ENCODE measurements at regions not wholly inside any gene's neighbourhood (a gene's known extent, or its start where the extent isn't known, plus 50 kb on each side); places are given as distances from the start of the nearest gene placed in this dataset.

DNA sequence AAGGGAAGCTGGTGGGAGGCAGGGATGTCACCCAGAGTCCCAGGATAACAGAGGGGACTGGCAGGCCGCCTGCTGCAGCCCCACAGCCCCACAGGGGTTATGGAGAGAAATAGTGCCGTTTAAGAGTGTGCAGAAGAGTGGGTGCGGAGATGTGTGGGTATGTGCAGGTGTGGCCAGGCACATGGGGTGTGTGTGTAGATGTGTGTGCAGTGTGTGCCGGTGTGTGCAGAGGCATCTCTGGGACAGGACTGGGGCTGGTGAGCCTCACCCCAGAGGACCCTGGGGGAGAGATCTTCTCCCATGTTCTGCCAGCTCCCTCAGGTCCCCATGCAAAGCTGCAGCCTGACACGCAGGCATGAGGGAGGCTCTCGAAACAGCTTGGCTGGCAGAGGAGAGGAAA, 157.4 kb downstream of the RBFOX3 start:
- TF ChIP-seq CTCF (IDR thresholded peaks at IDR 0.05) (no peak), USF1 (CRISPR knock-in tag; IDR thresholded peaks at IDR 0.05) (no peak), NFYB (CRISPR knock-in tag; conservative IDR thresholded peaks at IDR 0.05; ENCODE audit: low read depth) (no peak), SMAD4 (CRISPR knock-in tag; IDR thresholded peaks at IDR 0.05) (no peak), CREB1 (CRISPR knock-in tag; IDR thresholded peaks at IDR 0.05) (no peak), FOXP1 (CRISPR knock-in tag; IDR thresholded peaks at IDR 0.05; ENCODE audit: borderline replicate concordance) (no peak), RELA (CRISPR knock-in tag; IDR thresholded peaks at IDR 0.05; ENCODE audit: borderline replicate concordance) (no peak), ZBTB43 (CRISPR knock-in tag; IDR thresholded peaks at IDR 0.05) (no peak), FOXK1 (CRISPR knock-in tag; IDR thresholded peaks at IDR 0.05) (no peak), ZNF281 (CRISPR knock-in tag; IDR thresholded peaks at IDR 0.05) (no peak)
- TF ChIP-seq, protein P1, sequence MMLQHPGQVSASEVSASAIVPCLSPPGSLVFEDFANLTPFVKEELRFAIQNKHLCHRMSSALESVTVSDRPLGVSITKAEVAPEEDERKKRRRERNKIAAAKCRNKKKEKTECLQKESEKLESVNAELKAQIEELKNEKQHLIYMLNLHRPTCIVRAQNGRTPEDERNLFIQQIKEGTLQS (CRISPR knock-in tag; conservative IDR thresholded peaks at IDR 0.05): no peak
- TF ChIP-seq, protein P2, sequence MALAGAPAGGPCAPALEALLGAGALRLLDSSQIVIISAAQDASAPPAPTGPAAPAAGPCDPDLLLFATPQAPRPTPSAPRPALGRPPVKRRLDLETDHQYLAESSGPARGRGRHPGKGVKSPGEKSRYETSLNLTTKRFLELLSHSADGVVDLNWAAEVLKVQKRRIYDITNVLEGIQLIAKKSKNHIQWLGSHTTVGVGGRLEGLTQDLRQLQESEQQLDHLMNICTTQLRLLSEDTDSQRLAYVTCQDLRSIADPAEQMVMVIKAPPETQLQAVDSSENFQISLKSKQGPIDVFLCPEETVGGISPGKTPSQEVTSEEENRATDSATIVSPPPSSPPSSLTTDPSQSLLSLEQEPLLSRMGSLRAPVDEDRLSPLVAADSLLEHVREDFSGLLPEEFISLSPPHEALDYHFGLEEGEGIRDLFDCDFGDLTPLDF (CRISPR knock-in tag; IDR thresholded peaks at IDR 0.05): no peak

Data from WTC11 (cell line).